ENCODE measurements at regions not wholly inside any gene's neighbourhood (a gene's known extent, or its start where the extent isn't known, plus 50 kb on each side); places are given as distances from the start of the nearest gene placed in this dataset.
"Not testable (repeated sequence)": the region's sequence is repeated elsewhere in the genome, so short reads cannot be mapped to it uniquely, and the experiment has no call there.

DNA sequence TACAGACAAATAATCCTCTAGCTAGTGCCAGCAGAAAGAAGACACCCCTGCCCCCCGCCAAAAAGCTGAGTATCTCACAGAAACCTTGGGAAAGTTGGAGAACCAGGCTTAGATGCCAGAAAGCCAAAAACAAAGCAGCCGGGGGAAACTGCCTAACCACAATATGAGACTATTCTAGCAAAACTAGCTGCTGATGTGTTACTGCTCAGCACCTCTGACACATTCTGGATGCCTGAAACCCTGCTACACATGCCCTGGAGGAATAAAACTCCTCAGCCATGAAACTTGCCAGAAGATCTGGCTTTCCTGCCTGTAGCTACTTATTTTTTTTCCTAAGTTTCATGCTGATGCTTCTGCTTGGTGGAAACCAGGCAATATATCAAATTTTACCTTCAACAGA is 122.7 kb upstream of the GCFC2 start:
- TF ChIP-seq, protein P1, sequence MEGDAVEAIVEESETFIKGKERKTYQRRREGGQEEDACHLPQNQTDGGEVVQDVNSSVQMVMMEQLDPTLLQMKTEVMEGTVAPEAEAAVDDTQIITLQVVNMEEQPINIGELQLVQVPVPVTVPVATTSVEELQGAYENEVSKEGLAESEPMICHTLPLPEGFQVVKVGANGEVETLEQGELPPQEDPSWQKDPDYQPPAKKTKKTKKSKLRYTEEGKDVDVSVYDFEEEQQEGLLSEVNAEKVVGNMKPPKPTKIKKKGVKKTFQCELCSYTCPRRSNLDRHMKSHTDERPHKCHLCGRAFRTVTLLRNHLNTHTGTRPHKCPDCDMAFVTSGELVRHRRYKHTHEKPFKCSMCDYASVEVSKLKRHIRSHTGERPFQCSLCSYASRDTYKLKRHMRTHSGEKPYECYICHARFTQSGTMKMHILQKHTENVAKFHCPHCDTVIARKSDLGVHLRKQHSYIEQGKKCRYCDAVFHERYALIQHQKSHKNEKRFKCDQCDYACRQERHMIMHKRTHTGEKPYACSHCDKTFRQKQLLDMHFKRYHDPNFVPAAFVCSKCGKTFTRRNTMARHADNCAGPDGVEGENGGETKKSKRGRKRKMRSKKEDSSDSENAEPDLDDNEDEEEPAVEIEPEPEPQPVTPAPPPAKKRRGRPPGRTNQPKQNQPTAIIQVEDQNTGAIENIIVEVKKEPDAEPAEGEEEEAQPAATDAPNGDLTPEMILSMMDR (IDR thresholded peaks at IDR 0.05; ENCODE audit: low read depth, low read length) = no peak
- DNase-seq (ENCODE audit: extremely low read depth, low read depth) = no peak

DNA sequence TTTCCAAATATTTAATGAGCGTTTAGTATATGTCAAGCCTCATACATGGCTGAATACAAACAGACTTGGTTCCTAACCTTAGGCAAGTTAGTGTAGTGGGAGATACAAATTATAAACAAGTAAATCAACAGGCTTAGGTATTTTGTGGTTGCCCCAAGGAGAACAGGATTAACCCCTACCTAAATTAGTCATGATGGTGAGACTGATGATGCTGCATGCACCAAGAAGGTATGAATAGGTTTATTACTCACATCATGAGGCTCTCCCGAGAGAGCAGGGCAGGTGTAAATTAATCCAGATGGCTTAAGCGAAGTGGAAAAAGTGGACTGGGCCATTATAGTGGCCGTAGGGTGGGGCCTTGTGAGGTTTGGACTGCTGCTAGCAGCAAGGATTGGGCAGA is 118.1 kb upstream of the GCFC2 start:
- TF ChIP-seq, protein P1 (IDR thresholded peaks at IDR 0.05; ENCODE audit: low read depth, low read length) = no peak
- no peak for DNase-seq (ENCODE audit: extremely low read depth, low read depth)

DNA sequence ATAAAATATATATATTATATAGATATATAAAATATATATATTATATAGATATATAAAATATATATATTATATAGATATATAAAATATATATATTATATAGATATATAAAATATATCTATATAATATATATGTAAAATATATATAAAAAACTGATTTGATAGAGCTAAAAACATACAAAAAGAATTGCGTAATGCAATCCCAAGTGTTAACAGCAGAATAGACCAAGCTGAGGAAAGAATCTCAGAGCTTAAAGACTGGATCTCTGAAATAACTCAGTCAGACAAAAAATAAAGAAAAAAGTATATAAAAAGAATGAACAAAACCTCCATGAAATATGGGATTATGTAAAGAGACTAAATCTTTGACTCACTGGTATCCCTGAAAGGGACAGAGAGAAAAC is 112.8 kb upstream of the GCFC2 start:
- not testable (repeated sequence) for DNase-seq (ENCODE audit: extremely low read depth, low read depth)

DNA sequence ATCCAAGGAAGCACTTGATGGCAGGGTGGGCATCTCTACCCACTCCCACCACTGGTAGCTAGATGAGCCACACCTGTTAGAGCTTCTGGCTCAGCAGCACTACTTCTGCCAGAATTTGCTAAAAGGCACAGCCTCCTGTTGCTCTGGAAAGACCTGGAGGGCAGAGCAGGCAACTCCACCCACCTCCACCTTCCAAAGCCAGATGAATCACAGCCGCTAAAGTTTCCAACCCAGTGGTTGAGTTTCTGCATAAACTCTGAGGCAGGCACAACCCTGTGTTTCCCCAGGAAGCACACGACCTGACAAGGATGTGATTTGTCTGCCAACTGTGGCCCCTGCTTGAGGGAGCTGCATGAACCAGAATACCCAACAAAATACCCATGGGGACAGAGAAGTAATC is 111.6 kb upstream of the GCFC2 start:
- no peak for DNase-seq (ENCODE audit: extremely low read depth, low read depth)
- TF ChIP-seq, protein P1 (IDR thresholded peaks at IDR 0.05; ENCODE audit: low read depth, low read length) = no peak

DNA sequence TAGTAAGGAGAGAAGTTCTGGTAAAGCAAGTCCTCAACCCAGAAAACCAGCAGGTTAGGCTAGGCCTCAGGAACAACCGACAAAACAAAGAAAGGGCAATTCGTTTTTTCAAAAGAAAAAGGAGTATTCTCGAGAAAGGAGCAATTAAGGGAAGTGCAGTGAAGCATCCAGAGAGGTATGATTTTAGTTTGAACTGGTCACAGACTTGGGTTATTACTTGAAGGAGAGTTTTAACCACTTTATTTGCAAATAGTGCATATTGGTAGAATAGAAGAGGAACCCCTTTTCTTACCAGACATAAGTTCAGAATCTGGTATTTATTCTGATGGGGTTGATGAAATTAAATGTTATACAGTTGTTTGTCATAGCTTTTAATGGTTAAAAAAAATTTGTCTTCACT is 110.0 kb upstream of the GCFC2 start:
- no peak for DNase-seq (ENCODE audit: extremely low read depth, low read depth)

DNA sequence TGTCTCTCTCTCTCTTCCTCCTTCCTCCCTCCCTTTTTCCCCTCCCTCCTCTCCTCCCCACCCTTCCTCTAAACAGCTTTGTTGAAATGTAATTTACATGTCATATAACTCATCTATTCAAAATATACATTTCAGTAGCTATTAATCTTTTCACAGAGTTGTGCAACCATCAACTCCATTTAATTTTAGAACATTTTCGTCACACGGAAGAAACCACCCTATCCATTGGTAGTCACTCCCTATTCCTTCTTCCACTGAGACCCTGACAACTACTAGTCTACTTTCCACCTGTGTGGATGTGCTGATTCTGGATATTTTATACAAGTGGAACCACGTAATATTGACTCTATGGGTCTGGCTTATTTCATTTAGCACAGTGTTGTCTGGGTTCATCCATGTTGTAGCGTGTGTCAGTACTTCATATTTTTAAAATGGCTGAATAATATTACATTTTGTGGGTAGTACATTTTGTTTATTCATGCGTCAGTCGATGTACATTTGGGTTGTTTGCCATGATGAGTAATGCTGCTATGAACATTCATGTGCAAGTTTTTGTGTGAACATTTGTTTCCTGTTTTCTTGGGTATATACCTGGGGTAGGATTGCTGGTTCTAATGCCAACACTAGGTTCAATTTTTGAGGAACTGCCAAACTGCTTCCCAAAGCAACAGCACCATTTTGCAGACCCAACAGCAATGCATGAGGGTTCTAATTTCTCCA is 100.1 kb upstream of the GCFC2 start:
- no peak for DNase-seq (ENCODE audit: extremely low read depth, low read depth)
- TF ChIP-seq, protein P1 (IDR thresholded peaks at IDR 0.05; ENCODE audit: low read depth, low read length) = no peak

More for the DNA sequence above, 110.0 kb upstream of the GCFC2 start:
- TF ChIP-seq, protein P1 (IDR thresholded peaks at IDR 0.05; ENCODE audit: low read depth, low read length) = no peak

DNA sequence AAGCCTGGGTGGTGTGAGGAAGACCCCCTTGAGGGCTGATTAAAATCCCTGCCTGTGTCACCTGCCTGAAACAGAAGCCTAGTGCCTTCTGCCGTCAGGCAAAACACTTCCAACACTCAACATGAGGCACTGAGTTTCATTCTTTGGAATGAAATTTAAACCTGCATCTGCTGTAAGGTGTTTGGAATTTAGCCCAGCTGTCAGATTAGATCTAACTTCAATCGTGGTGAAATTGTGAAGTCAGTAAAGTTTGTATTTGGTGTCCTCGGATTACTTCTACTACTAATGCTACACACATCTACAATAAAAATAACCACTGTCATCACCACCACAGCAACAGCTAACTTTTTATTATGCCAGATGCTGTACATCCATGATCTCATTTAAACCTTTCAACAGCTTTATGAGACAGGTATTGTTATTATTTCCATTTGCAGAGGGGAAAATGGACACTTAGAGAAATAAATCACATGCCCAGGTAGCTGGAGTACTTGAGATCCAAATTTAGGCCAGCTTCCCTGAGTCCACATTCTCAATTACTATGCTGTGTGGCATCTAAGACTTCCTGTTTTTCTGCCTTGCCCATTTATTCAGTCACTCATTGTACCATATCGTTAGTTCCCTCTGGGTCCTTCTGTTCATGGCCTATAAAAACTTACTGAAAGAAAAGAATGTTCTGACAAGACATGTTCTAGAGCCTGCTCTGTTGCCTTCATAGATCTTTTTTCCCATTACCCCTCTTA is 98.2 kb upstream of the GCFC2 start:
- TF ChIP-seq, protein P1 (IDR thresholded peaks at IDR 0.05; ENCODE audit: low read depth, low read length) = no peak
- DNase-seq (ENCODE audit: extremely low read depth, low read depth) = no peak
